ENCODE measurements at regions not wholly inside any gene's neighbourhood (a gene's known extent, or its start where the extent isn't known, plus 50 kb on each side); places are given as distances from the start of the nearest gene placed in this dataset.

GRCh38 chr14:80446356-80446755, 235.1 kb upstream of the DIO2 start:
- no peak for DNase-seq

- DNase-seq, result no peak
These were observed 234.3 kb upstream of the DIO2 start for GRCh38 chr14:80445605-80446004.

DNA sequence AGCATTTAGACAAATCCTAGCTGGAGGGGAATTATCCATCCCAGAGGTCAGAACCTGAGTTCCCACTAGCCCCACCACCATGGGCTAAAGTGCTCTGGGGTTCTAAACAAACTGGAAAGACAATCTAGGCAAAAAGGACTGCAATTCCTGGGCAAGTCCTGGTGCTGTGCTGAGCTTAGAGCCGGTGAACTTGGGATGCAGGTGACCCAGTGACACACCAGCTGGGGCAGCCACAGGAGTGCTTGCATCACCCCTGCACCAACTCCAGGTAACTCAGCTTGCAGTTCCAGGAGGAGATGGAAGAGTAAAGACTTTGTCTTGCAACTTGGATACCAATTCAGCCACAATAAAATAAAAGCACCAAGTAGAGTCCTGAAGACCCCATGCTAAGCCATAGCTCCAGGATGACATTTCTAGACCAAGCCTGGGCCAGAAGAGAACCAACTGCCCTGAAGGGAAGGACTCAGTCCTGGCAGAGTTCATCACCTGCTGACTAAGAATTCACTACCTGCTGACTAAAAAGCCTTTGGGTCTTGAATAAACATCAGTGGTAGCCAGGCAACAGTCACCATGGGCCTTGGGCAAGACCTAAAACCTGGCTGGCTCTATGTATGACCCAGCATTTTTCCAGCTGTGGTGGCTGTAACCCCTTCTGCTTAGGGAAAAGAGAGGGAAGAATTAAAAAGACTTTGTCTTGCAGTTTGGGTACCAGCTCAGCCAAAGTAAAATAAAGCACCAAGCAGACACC, 223.4 kb upstream of the DIO2 start:
- no peak for DNase-seq

DNA sequence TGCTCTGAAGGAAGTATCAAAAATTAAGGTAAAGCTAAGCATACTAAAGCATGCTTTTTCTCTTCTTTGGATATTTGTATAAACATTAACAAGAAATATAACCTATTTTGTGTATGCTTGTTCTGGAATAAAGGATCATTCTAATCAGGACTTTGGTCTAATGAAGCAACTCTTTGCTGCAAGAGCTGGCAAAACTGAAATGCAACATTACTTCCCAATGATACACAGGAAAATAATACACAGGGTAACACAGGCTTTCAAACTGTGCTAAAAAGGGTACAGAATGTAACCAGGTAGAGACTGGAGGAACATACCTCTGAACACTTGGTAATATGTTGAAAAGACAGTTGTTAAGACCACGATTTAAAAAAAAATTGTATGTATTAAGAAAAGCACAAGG, 222.5 kb upstream of the DIO2 start:
- no peak for DNase-seq

DNA sequence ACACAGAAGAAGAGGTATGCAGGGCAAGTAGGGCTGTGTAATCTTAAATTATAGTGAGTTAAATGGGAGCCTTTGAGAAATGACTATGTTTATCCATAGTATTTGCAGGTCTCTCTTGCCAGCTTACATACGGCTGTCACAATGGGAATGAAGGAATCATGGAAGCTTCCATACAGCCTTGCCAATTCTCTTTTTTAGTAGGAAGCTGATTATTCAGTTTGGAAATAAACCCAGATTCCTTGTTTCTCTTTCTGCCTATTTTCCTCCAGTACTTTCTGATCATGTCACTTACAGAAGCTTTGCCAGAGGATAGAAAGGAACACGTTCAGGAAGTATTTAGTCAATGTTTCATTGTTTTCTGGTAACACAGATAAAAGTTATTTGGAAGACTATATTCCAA, 217.4 kb upstream of the DIO2 start:
- no peak for DNase-seq

- DNase-seq, result no peak
These were observed 216.9 kb upstream of the DIO2 start for GRCh38 chr14:80428171-80428570.

GRCh38 chr14:80427101-80427500, 215.8 kb upstream of the DIO2 start:
- DNase-seq, result no peak

GRCh38 chr14:80426683-80427082, 215.4 kb upstream of the DIO2 start:
- DNase-seq, result no peak

DNA sequence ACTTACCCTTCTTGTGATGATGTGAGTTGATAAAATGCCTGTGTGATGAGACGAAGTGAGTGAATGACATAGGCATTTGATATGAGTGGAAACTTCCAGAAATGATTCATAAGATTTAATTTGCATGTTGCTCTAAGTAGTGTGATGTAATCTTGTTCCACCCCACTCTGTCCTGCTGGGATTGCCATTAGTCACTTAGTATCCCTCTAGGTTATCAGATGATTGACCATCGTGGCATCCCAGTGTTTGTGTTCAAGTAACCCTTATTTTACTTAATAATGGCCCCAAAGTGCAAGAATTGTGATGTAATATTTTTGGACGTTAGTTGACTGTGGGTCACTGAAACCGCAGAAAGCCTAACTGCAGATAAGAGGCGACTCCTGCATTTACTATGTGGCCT, 214.4 kb upstream of the DIO2 start:
- DNase-seq, result no peak

DNA sequence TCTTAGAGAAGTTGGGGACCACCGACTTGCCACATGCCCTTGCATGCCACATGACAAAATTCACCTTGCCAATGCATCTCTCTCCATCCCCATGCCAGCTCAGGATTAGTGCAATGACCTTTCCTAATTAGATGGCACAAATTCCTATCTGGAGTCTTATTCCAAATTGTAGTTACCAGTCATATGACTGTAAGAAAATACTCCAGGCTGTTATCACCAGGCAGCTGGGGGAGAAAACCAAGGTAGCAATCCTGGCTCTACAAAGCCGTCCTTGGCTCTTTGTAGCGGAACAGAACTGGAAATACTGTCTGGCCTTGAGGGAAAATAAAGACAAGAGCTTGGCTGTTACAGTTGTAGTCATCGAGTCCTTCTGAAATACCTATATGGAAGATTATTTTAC, 208.5 kb upstream of the DIO2 start:
- no peak for DNase-seq

GRCh38 chr14:80419345-80419744, 208.0 kb upstream of the DIO2 start:
- DNase-seq, result no peak

GRCh38 chr14:80415636-80416035, 204.3 kb upstream of the DIO2 start:
- no peak for DNase-seq

- no peak for DNase-seq
These were observed 202.8 kb upstream of the DIO2 start for GRCh38 chr14:80414080-80414479.

GRCh38 chr14:80404413-80404812, 193.1 kb upstream of the DIO2 start:
- no peak for DNase-seq

GRCh38 chr14:80403036-80403435, 191.7 kb upstream of the DIO2 start:
- no peak for DNase-seq

DNA sequence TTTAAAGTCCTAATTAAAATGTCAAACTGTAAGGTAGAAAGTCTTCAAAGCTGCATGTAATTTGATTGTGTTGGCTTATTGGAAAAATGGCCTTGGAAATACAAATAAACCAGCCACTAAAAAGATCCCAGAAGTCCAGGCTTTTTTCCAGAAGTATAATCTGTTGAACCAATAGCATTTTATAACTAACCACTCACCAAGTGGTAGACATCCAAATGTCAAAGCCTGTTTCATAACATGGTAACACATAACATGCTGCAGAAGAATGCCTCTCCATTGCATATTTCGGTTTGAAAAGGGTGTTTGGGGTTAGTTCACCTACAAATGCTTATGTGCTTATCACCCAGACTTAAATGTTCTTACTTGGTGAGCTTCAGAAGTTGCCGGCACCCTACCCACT, 183.7 kb upstream of the DIO2 start:
- DNase-seq, result no peak

DNA sequence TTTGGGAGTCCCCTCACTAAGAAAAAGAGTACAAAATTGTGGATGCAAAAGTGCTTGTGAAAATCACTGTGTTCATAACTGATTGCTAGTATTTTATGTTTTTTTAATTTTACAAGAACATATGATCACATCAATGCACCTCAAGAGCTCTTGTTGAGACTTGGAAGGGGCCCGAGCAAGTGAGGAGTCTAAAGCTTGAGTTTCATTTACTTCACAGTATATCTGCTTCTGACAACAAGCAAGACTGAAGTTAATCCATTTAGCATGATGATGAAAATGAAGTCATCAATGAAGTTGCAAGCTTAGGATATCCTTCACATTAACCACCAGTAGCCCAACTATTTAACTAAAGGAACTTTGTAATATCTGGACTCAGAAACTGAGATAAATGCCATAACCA, 182.5 kb upstream of the DIO2 start:
- no peak for DNase-seq

DNA sequence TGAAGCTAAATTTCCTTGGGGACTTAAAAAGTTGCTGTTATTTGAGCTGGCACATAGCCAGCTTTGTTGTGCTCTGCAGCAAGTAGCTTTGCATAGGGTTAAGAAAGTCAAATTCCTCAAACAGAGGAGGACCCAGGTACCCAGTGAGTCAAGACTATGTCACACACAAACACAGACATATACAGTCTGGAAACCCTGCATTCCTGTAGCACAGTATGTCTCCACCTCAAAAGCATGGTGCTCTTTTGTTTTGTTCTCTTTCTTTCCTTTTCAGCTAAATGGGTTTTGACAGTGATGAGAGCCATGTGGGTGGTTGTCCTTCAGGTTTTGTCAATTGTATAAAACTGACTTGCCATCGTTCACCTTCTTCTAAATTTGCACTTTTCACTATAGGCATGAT, 179.6 kb upstream of the DIO2 start:
- no peak for DNase-seq

DNA sequence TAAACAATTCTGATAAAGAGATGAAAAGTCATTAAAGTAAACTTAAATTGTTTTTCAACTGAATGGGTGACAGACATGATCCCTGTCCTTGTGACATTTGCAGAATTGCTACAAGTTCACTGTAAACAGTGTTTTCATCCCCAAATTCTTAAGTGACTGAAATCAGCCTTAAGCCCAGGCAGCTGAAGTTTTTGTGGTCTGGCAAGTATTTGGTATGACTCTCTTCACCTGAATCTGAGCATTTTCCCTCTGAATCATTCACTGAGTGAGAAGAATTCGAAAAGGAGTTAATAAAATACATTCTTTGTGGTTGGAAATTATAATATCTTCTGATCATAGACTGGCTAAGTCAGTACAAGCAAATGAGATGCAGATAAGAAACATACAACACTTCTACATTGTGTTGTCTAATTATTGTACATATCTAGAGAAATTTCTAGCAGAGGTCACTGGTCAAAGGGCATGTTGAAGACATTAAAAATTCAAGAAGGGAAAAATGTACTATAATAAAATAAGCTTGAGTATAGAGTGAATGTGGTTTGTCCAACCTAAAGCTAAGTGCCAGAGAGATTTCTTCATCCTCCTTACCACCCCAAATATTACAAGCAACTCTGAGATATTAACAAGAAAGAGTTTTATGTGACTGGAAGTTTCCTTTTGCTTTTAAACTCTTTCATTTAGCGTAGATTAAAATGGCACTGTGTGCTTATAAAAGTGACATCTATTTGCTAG, 177.8 kb upstream of the DIO2 start:
- no peak for DNase-seq

- no peak for DNase-seq
These were observed 176.3 kb upstream of the DIO2 start for GRCh38 chr14:80387563-80387981.

- no peak for DNase-seq
These were observed 174.0 kb upstream of the DIO2 start for GRCh38 chr14:80385336-80385735.

- no peak for DNase-seq
These were observed 171.9 kb upstream of the DIO2 start for GRCh38 chr14:80383223-80383622.

DNA sequence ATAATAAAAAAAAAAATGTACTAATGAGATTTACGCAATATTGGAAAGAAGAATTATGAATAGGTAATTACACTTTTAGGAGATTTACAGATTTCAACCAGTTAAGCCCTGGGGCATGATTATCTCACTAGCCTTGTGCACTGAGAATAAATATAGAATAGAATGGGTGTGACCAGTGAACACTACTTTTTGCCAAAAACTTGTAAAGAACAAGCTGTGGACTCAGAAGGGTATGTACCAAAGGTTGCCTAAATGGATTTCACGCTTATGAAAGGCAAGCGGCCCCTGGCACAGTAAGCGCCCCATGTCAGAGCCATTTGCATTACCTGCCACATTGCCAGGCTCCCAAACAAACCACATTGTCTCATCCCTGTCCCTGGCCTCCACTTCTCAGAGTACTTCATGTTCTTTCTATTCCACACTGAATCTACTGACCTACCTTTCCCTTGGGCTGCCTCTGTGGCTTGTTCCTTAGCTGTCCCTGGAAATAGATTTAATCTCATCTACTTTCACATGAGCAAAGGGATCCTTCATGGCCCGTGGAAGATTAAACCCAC, 170.6 kb upstream of the DIO2 start:
- DNase-seq, result no peak

DNA sequence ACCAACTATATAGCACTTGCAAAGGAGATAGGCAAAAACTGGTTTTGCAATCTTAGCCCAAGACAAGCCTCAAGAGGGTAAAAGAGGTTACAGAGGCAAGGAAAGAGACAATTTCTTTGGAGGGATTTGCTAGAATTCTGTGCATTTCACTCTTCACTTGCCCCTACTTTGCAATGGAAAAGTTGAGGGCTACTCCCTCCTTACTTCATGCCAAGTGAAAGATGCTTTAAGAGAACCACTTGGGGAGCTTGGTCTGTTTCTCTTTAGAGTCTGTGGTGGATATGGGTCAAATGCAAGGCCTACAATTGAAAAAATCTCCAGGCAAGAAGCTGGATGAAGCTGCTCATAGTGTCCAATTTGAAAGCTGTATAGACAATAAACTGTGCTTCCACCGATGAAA, 167.7 kb upstream of the DIO2 start:
- no peak for DNase-seq
